Loucy (cell line): ENCODE measurements at regions not wholly inside any gene's neighbourhood (a gene's known extent, or its start where the extent isn't known, plus 50 kb on each side); places are given as distances from the start of the nearest gene placed in this dataset.

ENCODE experiments used
- H2AFZ ChIP-seq: fragments of 200-600 bp; sonication (generic); 2 replicates; pipeline ENCODE4 v1.6.0; 2016; ENCODE audit warnings: antibody characterized with exemption, mild to moderate bottlenecking, low read length, moderate library complexity
- H3F3A ChIP-seq: fragments of 200-600 bp; 2 replicates; pipeline ENCODE4 v1.6.0; 2016; ENCODE audit warnings: antibody characterized with exemption, low read depth, mild to moderate bottlenecking
- H3K27me3 ChIP-seq: fragments of 200-600 bp; sonication (generic); 2 replicates; pipeline ENCODE4 v1.6.1; 2014; ENCODE audit warnings: low read length, mild to moderate bottlenecking; ENCODE audit not compliant: insufficient read depth, poor library complexity, severe bottlenecking
- H3K36me3 ChIP-seq: fragments of 200-600 bp; sonication (generic); 2 replicates; pipeline ENCODE4 v1.6.1; 2016; ENCODE audit warnings: low read length; ENCODE audit not compliant: insufficient read depth
- H3K4me1 ChIP-seq: fragments of 200-600 bp; sonication (generic); 2 replicates; pipeline ENCODE4 v1.5.1; 2014; ENCODE audit warnings: low read length, mild to moderate bottlenecking; ENCODE audit not compliant: insufficient read depth, poor library complexity, severe bottlenecking
- H3K4me2 ChIP-seq: fragments of 200-600 bp; sonication (generic); 2 replicates; pipeline ENCODE4 v1.6.0; 2014; ENCODE audit warnings: antibody characterized with exemption, low read length, low read depth, mild to moderate bottlenecking; ENCODE audit not compliant: poor library complexity, severe bottlenecking
- H3K4me3 ChIP-seq: fragments of 200-600 bp; sonication (generic); 2 replicates; pipeline ENCODE4 v1.5.1; 2014; ENCODE audit warnings: low read length, mild to moderate bottlenecking, mixed read lengths; ENCODE audit not compliant: poor library complexity, severe bottlenecking
- H3K79me2 ChIP-seq: fragments of 200-600 bp; sonication (generic); 2 replicates; pipeline ENCODE4 v1.6.1; 2014; ENCODE audit warnings: low read length; ENCODE audit not compliant: insufficient read depth
- H3K9ac ChIP-seq: fragments of 200-600 bp; sonication (generic); 2 replicates; pipeline ENCODE4 v1.6.0; 2014; ENCODE audit warnings: mild to moderate bottlenecking, low read depth, low read length, moderate library complexity; ENCODE audit not compliant: poor library complexity, severe bottlenecking
- H3K9me2 ChIP-seq: fragments of 200-600 bp; sonication (generic); replicated peaks from 2 replicates; pipeline ENCODE4 v1.6.1; 2016; ENCODE audit warnings: low read depth, low read length, mixed read lengths
- H3K9me3 ChIP-seq: fragments of 200-600 bp; sonication (generic); 2 replicates; pipeline ENCODE4 v1.6.1; 2014; ENCODE audit warnings: mild to moderate bottlenecking, antibody characterized with exemption, low read length, low read depth; ENCODE audit not compliant: insufficient read depth
- H4K20me1 ChIP-seq: fragments of 200-600 bp; sonication (generic); 2 replicates; pipeline ENCODE4 v1.6.0; 2014; ENCODE audit warnings: antibody characterized with exemption, low read length, mild to moderate bottlenecking; ENCODE audit not compliant: insufficient read depth, poor library complexity, severe bottlenecking
- EZH2phosphoT487 ChIP-seq: fragments of 200-600 bp; IDR thresholded peaks from 2 replicates; pipeline ENCODE4 v1.6.1; 2018; ENCODE audit warnings: antibody characterized with exemption, mild to moderate bottlenecking, moderate library complexity, borderline replicate concordance
- TF ChIP-seq, protein P1 (sequence below): fragments of 200-600 bp; sonication (generic); conservative IDR thresholded peaks from 2 replicates; pipeline ENCODE4 v1.5.1; 2014; ENCODE audit warnings: mild to moderate bottlenecking, antibody characterized with exemption, low read length

DNA sequence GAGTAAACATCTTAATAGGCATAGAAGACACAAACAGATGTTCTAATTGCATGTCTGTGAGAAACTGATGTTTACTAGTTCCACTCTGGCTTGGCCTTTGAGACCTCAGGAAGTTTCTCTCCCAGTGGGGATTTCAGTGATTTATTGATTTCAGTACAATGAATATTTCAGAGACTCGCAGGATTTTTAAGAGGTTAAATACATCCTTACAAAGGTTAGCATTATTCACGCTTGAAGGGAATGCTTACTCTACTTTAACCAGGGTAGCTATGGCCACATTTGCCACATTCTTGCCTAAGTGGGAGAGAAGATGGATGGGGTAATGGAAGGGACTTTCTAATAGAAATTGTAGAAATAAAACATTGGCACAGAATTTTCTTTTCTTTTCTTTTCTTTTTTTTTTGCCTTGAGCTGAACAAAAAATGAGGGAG lies 480.1 kb downstream of the SPRY1 start:
- Histone ChIP-seq H3K9me2 (no peaks in the 10 kb centered on the region), H3K4me3 (no peak overlapping the region), H3K27me3 (no peaks in the 10 kb centered on the region), H3K4me2 (no peak overlapping the region), H3F3A (no peaks in the 10 kb centered on the region), H3K9ac (no peak overlapping the region), H3K4me1 (no peaks in the 10 kb centered on the region), H3K9me3 (no peaks in the 10 kb centered on the region), H2AFZ (no peak overlapping the region), H3K79me2 (no peaks in the 10 kb centered on the region), H4K20me1 (no peaks in the 10 kb centered on the region), H3K36me3 (no peaks in the 10 kb centered on the region)
- TF ChIP-seq, protein P1, sequence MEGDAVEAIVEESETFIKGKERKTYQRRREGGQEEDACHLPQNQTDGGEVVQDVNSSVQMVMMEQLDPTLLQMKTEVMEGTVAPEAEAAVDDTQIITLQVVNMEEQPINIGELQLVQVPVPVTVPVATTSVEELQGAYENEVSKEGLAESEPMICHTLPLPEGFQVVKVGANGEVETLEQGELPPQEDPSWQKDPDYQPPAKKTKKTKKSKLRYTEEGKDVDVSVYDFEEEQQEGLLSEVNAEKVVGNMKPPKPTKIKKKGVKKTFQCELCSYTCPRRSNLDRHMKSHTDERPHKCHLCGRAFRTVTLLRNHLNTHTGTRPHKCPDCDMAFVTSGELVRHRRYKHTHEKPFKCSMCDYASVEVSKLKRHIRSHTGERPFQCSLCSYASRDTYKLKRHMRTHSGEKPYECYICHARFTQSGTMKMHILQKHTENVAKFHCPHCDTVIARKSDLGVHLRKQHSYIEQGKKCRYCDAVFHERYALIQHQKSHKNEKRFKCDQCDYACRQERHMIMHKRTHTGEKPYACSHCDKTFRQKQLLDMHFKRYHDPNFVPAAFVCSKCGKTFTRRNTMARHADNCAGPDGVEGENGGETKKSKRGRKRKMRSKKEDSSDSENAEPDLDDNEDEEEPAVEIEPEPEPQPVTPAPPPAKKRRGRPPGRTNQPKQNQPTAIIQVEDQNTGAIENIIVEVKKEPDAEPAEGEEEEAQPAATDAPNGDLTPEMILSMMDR: no peak
- TF ChIP-seq EZH2phosphoT487: no peak

DNA sequence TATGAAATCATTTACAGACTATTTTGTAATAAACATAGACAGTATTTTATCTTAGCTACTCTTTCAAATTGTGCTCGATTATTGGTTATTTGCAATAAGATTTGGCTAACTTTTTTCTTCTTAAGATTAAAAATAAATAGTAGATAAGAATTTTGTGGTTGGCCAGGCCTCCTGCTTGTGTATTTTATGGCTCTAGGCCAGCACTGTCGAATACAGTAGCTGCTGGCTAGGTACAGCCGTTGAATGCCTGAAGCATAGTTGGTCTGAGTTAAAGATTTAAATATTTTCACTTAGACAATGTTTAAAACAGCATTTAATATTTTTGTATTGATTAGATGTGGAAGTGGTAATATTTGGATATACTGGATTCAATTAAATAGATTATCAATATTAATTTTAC lies 481.0 kb downstream of the SPRY1 start:
- Histone ChIP-seq H3K9me3 (no peaks in the 10 kb centered on the region), H3K79me2 (no peaks in the 10 kb centered on the region), H3K9ac (no peak overlapping the region), H2AFZ (no peak overlapping the region), H3K27me3 (no peaks in the 10 kb centered on the region), H3K4me1 (no peaks in the 10 kb centered on the region), H3F3A (no peaks in the 10 kb centered on the region), H3K9me2 (no peaks in the 10 kb centered on the region), H3K4me3 (no peak overlapping the region), H3K4me2 (no peak overlapping the region), H4K20me1 (no peaks in the 10 kb centered on the region), H3K36me3 (no peaks in the 10 kb centered on the region)
- no peak for TF ChIP-seq EZH2phosphoT487
- TF ChIP-seq, protein P1: no peak

DNA sequence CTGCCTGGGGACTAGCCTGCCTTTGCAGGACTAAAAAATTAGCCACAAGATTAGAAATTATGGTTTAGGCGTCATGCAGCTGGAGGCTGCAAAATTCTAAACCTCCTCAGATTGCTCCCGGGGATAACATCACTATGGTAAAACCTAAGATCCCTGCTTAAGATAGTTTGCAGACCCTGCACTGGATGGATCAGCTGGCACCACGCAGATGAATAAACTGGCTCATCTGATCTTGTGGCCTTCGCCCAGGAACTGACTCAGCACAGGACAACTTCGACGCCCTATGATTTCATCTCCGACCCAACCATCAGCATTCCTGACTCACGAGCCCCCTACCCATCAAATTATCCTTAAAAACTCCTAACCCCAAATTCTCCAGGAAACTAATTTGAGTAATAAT lies 482.4 kb downstream of the SPRY1 start:
- Histone ChIP-seq H3K36me3 (no peaks in the 10 kb centered on the region), H3K4me3 (no peak overlapping the region), H3K79me2 (no peaks in the 10 kb centered on the region), H3K9me3 (no peaks in the 10 kb centered on the region), H3K4me2 (no peak overlapping the region), H3F3A (no peaks in the 10 kb centered on the region), H3K27me3 (no peaks in the 10 kb centered on the region), H4K20me1 (no peaks in the 10 kb centered on the region), H3K9me2 (no peaks in the 10 kb centered on the region), H2AFZ (no peak overlapping the region), H3K9ac (no peak overlapping the region), H3K4me1 (no peaks in the 10 kb centered on the region)
- TF ChIP-seq, protein P1: no peak
- TF ChIP-seq EZH2phosphoT487: no peak
